B cell (primary cell): ENCODE measurements at regions not wholly inside any gene's neighbourhood (a gene's known extent, or its start where the extent isn't known, plus 50 kb on each side); places are given as distances from the start of the nearest gene placed in this dataset.

ENCODE experiments used
- ATAC-seq: fragments of 200-7000 bp; cut with Tn5 transposase; one replicate; pipeline ENCODE4 v1.10.0; 2021; ENCODE audit warnings: low read depth, mild to moderate bottlenecking, moderate number of reproducible peaks, moderate library complexity
- CTCF ChIA-PET: fragments of 350-600 bp; sonication (Branson Sonifier 250); formaldehyde crosslinking; loops from one replicate; lab custom pipeline; 2021; ENCODE audit warnings: antibody characterized with exemption, inconsistent platforms; lab: Charles Lee
- POLR2A ChIA-PET: fragments of 350-600 bp; sonication (Branson Sonifier 250); formaldehyde crosslinking; loops from one replicate; lab custom pipeline; 2021; ENCODE audit warnings: antibody characterized with exemption; lab: Charles Lee
- DNase-seq: peaks from one replicate; pipeline ENCODE4 v3.0.0; 2013
- H2AFZ ChIP-seq: 2 replicates; pipeline ENCODE4 v1.6.1; 2012; ENCODE audit warnings: mild to moderate bottlenecking, low read depth, low read length; ENCODE audit not compliant: insufficient read depth, poor library complexity, severe bottlenecking
- H3K27ac ChIP-seq, 2 donors: 1 replicate in 1 of 2; 2 replicates in 1 of 2; pipeline ENCODE4 v1.5.1; 2012 to 2013; ENCODE audit warnings: low read length in 2 of 2, mild to moderate bottlenecking in 2 of 2, moderate library complexity in 1 of 2
- H3K27me3 ChIP-seq, 4 experiments: fragments of 200-600 bp in 1 of 4; sonication (generic) in 1 of 4; replicated peaks in 1 of 4; 1 replicate in 2 of 4; 2 replicates in 2 of 4; pipeline versions ENCODE4 v1.6.1 to v1.7.0; 2013 to 2016; ENCODE audit warnings: low read length in 3 of 4, mild to moderate bottlenecking in 2 of 4, mixed read lengths in 1 of 4, moderate library complexity in 1 of 4; ENCODE audit not compliant: insufficient read depth in 4 of 4, control insufficient read depth in 3 of 4; ENCODE audit errors: control extremely low read depth in 1 of 4
- H3K36me3 ChIP-seq, 2 experiments: replicated peaks in 1 of 2; 1 replicate in 1 of 2; 2 replicates in 1 of 2; pipeline versions ENCODE4 v1.6.1 to v1.7.1; 2013; ENCODE audit warnings: low read length in 1 of 2; ENCODE audit not compliant: insufficient read depth in 2 of 2, control insufficient read depth in 1 of 2; ENCODE audit errors: control extremely low read depth in 1 of 2, extremely low read depth in 1 of 2
- H3K4me1 ChIP-seq, 2 donors: fragments of 200-600 bp in 1 of 2; sonication (generic) in 1 of 2; 1 replicate in 1 of 2; 2 replicates in 1 of 2; pipeline versions ENCODE4 v1.5.1 to v1.6.1; 2013 to 2017; ENCODE audit warnings: low read length in 2 of 2; ENCODE audit not compliant: control insufficient read depth in 2 of 2, insufficient read depth in 2 of 2
- H3K4me2 ChIP-seq: replicated peaks from 2 replicates; pipeline ENCODE3; 2012; ENCODE audit warnings: mild to moderate bottlenecking, low read depth, low read length; ENCODE audit not compliant: poor library complexity, severe bottlenecking
- H3K4me3 ChIP-seq, 5 experiments: fragments of 200-600 bp in 1 of 5; sonication (generic) in 1 of 5; 1 replicate in 3 of 5; 2 replicates in 2 of 5; pipeline versions ENCODE4 v1.5.1 to v1.7.0; 2011 to 2016; ENCODE audit warnings: low read length in 4 of 5, mild to moderate bottlenecking in 4 of 5, low read depth in 2 of 5, control low read depth in 1 of 5, moderate library complexity in 1 of 5; ENCODE audit not compliant: insufficient read depth in 1 of 5; ENCODE audit errors: control extremely low read depth in 1 of 5, extremely low read depth in 1 of 5
- H3K79me2 ChIP-seq: fragments of 200-600 bp; sonication (generic); one replicate; pipeline ENCODE4 v1.6.0; 2016; ENCODE audit warnings: low read length; ENCODE audit not compliant: control insufficient read depth, insufficient read depth
- H3K9ac ChIP-seq: fragments of 200-600 bp; sonication (generic); 2 replicates; pipeline ENCODE4 v1.6.1; 2017; ENCODE audit warnings: mild to moderate bottlenecking, low read length, moderate library complexity
- H3K9me3 ChIP-seq, 3 donors: one replicate each; pipeline versions ENCODE4 v1.6.1 to v1.7.1; 2013; ENCODE audit warnings: low read length in 2 of 3; ENCODE audit not compliant: control insufficient read depth in 2 of 3, insufficient read depth in 1 of 3; ENCODE audit errors: control extremely low read depth in 1 of 3
- H4K20me1 ChIP-seq: 2 replicates; pipeline ENCODE4 v1.6.0; 2012; ENCODE audit warnings: mild to moderate bottlenecking, low read length; ENCODE audit not compliant: insufficient read depth, control insufficient read depth, poor library complexity, severe bottlenecking
- H3K27ac Mint-ChIP-seq: one replicate; pipeline ENCODE4 v1.8.0; 2021; ENCODE audit warnings: mixed read lengths
- H3K27me3 Mint-ChIP-seq: one replicate; pipeline ENCODE4 v1.8.0; 2021; ENCODE audit warnings: mixed read lengths
- H3K4me1 Mint-ChIP-seq: one replicate; pipeline ENCODE4 v1.8.0; 2021; ENCODE audit warnings: mixed read lengths
- H3K4me3 Mint-ChIP-seq: one replicate; pipeline ENCODE4 v1.8.0; 2021; ENCODE audit warnings: mixed read lengths
- H3K9me3 Mint-ChIP-seq: one replicate; pipeline ENCODE4 v1.8.0; 2022; ENCODE audit warnings: mixed read lengths; ENCODE audit not compliant: insufficient read depth
- CTCF ChIP-seq: fragments of 200-600 bp; IDR thresholded peaks from one replicate; pipeline ENCODE4 v1.8.0; 2022; ENCODE audit warnings: antibody characterized with exemption, mild to moderate bottlenecking
- EZH2 ChIP-seq: IDR thresholded peaks from 2 replicates; pipeline ENCODE4 v1.6.1; 2012; ENCODE audit warnings: borderline replicate concordance, low read depth, mild to moderate bottlenecking, moderate library complexity, low read length; ENCODE audit not compliant: insufficient read depth, poor library complexity, severe bottlenecking
- WGBS: methylation state at CpG from one replicate; pipeline ENCODE4 v1.1.5; 2013; ENCODE audit warnings: missing lambda C conversion rate; ENCODE audit not compliant: insufficient coverage; 5-methylcytosine and 5-hydroxymethylcytosine counted together
- intact Hi-C: fragments of 100-400 bp; cut with micrococcal nuclease; formaldehyde crosslinking; loops from one replicate; pipeline ENCODE4 v1.10.0; 2022

GRCh38 chr9:26746357-26747072 is 146.1 kb downstream of the CAAP1 start:
- Histone ChIP-seq H3K9me3 (no peaks in the 10 kb centered on the region), H3K36me3 (no peaks in the 10 kb centered on the region), H3K27ac (no peak overlapping the region), H4K20me1 (no peaks in the 10 kb centered on the region), H3K9ac (no peak overlapping the region), H3K4me1 (no peaks in the 10 kb centered on the region), H3K4me3 (no peak overlapping the region), H3K27me3 (no peaks in the 10 kb centered on the region), H2AFZ (no peak overlapping the region), H3K4me2 (no peak overlapping the region), H3K79me2 (no peaks in the 10 kb centered on the region)
- POLR2A ChIA-PET: no interaction called here
- Mint-ChIP-seq H3K4me3 (no peak overlapping the region), H3K4me1 (peaks cover 5% of the 10 kb centered on the region), H3K9me3 (no peaks in the 10 kb centered on the region), H3K27ac (no peak overlapping the region), H3K27me3 (no peaks in the 10 kb centered on the region)
- ATAC-seq: no peak
- intact Hi-C loops: no loop called here
- CTCF ChIA-PET: interaction anchor here (0.9 kb wide), 1 partner anchor 50 kb away, joined by 3 read pairs; no protein-coding TSS in a partner anchor
- no peak for DNase-seq
- TF ChIP-seq CTCF: no peak
- TF ChIP-seq EZH2: no peak
- WGBS: 71% methylated on average over 1 of the region's 4 CpGs

GRCh38 chr9:26745111-26745510 is 147.5 kb downstream of the CAAP1 start:
- no peaks in the 10 kb centered on the region for H3K4me1 ChIP-seq
- H3K27me3 ChIP-seq: no peaks in the 10 kb centered on the region
- H2AFZ ChIP-seq: no peak overlapping the region
- ChIA-PET CTCF (no interaction called here), POLR2A (no interaction called here)
- no peaks in the 10 kb centered on the region for H4K20me1 ChIP-seq
- Mint-ChIP-seq H3K27me3 (peaks cover 3% of the 10 kb centered on the region), H3K9me3 (no peaks in the 10 kb centered on the region), H3K4me1 (peaks cover 5% of the 10 kb centered on the region), H3K4me3 (no peak overlapping the region), H3K27ac (no peak overlapping the region)
- DNase-seq (no peak), ATAC-seq (no peak)
- intact Hi-C loops: no loop called here
- no peak overlapping the region for H3K9ac ChIP-seq
- H3K27ac ChIP-seq: no peak overlapping the region
- WGBS: 100% methylated on average over 2 of the region's 4 CpGs
- no peaks in the 10 kb centered on the region for H3K79me2 ChIP-seq
- no peak overlapping the region for H3K4me3 ChIP-seq
- TF ChIP-seq EZH2 (no peak), CTCF (no peak)
- H3K36me3 ChIP-seq: no peaks in the 10 kb centered on the region
- H3K4me2 ChIP-seq: no peak overlapping the region
- H3K9me3 ChIP-seq: no peaks in the 10 kb centered on the region
